ENCODE measurements at regions not wholly inside any gene's neighbourhood (a gene's known extent, or its start where the extent isn't known, plus 50 kb on each side); places are given as distances from the start of the nearest gene placed in this dataset.

DNA sequence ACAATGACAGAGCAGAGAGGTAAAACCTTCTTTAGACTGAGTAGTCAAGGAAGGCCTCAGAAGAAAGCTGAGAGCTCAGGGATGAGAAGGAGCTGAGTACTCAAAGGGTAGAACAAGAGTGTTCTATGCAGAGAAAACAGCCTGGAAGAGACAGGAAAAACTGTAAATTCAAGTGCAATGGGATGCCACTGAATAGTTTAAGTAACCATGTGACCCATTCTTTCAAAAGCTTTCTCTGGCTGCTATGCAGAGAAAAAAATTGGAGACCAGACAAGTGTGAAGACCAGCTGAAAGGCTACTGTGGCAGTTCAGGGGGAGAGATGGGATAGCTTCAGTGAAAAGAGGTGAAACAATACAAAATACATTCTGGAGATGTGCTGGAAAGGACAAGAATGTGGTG, 61.3 kb upstream of the RNF38 start:
- no peak for DNase-seq

DNA sequence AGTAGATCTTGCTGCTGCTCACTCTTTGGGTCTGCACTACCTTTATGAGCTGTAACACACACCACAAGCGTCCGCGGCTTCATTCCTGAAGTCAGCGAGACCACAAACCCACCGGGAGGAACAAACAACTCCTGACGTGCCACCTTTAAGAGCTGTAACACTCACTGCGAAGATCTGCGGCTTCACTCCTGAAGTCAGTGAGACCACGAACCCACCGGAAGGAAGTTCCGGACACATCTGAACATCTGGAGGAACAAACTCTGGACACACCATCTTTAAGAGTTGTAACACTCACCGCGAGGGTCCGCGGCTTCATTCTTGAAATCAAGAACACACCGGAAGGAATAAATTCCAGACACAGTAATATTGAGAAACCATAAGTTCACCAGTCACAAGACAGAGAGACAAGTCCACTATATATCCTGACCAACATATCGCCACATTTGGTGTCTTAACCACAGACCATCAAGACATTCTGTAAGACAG, 58.4 kb upstream of the RNF38 start:
- DNase-seq = peak; percentile 49

DNA sequence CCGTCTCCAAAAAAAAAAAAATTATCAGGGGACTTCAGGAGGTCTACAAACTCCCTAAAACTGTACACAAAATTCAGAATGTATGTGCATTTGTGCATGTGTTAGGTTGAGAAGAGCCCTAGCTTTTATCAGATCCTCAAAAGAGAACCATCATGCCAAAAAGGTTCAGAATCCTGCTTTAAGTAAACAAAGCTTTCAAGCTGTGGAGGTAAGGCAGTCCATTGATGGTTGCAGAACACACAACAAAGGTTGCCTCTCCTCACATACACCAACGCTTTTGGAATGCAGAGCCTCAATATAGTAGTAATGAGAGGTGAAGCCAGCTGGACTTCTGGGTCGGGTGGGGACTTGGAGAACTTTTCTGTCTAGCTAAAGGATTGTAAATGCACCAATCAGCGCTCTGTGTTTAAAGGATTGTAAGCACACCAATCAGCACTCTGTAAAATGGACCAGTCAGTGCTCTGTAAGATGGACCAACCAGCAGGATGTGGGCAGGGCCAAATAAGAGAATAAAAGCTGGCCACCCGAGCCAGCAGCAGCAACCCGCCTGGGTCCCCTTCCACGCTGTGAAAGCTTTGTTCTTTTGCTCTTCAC, 57.9 kb upstream of the RNF38 start:
- no peak for DNase-seq

DNA sequence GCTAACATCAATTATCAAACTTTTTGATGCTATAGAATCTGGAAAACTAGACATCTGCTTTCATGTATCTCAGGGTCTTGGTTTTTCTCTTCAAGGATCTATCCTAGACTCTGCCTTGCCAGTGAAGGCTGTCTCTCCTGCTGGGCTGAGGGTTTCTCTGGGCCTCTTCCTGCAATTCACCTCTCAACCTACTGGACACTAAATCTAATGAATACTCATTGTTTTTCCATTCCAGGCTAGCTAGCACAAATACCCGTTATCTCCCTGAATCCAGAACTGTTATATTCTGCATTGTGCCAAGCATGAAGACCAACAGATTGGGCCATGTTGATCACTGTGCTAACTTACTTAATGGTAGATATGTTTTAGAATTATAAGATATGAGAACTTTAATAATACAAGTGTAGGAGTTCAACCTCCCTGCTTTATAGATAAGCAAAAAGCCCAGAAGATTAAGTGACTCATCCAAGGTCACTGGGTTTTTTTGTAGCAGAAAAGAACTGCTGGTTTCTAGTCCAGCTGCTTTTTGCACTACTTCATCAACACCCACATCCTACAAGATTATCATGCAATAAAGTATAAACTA, 56.5 kb upstream of the RNF38 start:
- no peak for DNase-seq

DNA sequence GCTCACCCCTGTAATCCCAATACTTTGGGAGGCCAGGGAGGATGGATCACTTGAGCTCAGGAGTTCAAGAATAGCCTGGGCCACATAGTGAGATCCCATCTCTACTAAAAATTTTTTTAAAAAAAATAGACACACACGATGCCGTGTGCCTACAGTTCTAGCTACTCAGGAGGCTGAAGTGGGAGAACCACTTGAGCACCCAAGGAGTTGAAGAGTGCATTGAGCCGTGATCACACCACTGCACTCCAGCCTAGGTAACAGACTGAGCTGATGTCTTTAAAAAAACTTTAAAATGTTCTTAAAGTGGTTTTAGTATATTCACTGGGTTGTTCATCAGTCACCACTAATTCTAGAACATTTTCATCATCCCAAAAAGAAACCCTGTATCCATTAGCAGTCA, 51.9 kb upstream of the RNF38 start:
- no peak for DNase-seq

DNA sequence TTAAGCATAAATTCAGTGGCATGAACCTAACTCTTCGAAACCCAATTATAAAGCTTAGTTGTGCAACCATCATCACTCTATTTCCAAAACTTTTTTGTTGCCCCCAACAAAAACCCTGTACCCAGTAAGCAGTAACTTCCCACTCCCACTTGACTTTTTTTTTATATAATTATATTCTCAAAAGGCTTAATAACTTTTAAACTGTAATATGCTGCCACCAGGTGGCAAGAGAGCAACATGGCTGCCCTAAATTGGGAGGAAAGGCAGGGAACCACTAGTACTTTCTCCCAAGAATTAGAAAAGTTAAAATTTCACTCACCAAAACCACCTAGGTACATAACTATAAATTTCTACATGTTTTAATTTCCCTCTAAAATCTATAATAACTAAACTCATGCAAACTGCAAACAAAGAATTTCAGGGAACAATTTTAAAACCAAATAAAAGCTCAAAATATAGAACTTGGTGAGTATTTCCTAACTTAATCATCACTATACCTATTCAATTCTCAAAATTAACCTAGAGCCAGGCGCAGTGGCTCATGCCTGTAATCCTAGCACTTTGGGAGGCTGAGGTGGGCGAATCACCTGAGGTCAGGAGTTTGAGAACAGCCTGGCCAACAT, 50.2 kb upstream of the RNF38 start:
- no peak for DNase-seq

Data from activated naive CD4-positive, alpha-beta T cell treated with anti-CD3 and anti-CD28 coated beads, Interleukin-2, amount 50 U/mL, for 16 hours (primary cell).